ENCODE measurements at regions not wholly inside any gene's neighbourhood (a gene's known extent, or its start where the extent isn't known, plus 50 kb on each side); places are given as distances from the start of the nearest gene placed in this dataset.

GRCh38 chr14:83816761-83817160, 1713.2 kb upstream of the FLRT2 start:
- Histone ChIP-seq H3K27me3 (ENCODE audit: control insufficient read depth, insufficient read depth, low read length) (no peaks in the 10 kb centered on the region), H3K9me3 (ENCODE audit: control insufficient read depth, insufficient read depth, low read length) (no peaks in the 10 kb centered on the region), H3K4me3 (ENCODE audit: low read depth, low read length) (no peak overlapping the region), H3K27ac (ENCODE audit: low read depth, low read length) (no peak overlapping the region)
- DNase-seq (ENCODE audit: low read depth, low spot score), result no peak
- TF ChIP-seq, protein P1, sequence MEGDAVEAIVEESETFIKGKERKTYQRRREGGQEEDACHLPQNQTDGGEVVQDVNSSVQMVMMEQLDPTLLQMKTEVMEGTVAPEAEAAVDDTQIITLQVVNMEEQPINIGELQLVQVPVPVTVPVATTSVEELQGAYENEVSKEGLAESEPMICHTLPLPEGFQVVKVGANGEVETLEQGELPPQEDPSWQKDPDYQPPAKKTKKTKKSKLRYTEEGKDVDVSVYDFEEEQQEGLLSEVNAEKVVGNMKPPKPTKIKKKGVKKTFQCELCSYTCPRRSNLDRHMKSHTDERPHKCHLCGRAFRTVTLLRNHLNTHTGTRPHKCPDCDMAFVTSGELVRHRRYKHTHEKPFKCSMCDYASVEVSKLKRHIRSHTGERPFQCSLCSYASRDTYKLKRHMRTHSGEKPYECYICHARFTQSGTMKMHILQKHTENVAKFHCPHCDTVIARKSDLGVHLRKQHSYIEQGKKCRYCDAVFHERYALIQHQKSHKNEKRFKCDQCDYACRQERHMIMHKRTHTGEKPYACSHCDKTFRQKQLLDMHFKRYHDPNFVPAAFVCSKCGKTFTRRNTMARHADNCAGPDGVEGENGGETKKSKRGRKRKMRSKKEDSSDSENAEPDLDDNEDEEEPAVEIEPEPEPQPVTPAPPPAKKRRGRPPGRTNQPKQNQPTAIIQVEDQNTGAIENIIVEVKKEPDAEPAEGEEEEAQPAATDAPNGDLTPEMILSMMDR (IDR thresholded peaks at IDR 0.05; ENCODE audit: low read depth, low read length), result no peak
- POLR2A ChIA-PET, result no interaction called here
- CTCF ChIA-PET, result no interaction called here

DNA sequence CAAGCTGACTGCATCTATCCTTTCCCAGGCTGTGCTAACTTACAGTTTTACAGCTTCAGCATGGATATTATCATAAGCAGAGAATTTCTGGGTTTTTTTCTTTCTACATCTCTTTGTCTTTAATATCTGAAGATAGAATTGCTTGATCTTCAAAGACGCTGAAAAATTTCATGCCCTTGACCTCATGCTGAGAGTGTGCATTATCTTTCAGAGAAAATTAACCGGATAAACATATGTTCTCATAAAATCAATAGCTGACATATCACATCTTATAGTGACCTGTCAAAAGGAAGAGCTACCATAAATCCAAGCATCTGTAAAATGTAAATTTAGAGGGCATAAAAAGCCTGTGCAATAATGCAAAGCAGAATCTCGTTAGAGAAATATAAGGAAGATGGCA, 1704.1 kb upstream of the FLRT2 start:
- Histone ChIP-seq H3K27me3 (ENCODE audit: control insufficient read depth, insufficient read depth, low read length) (no peaks in the 10 kb centered on the region), H3K9me3 (ENCODE audit: control insufficient read depth, insufficient read depth, low read length) (no peaks in the 10 kb centered on the region), H3K27ac (ENCODE audit: low read depth, low read length) (no peak overlapping the region), H3K4me3 (ENCODE audit: low read depth, low read length) (no peak overlapping the region)
- ChIA-PET POLR2A (no interaction called here), CTCF (no interaction called here)
- no peak for DNase-seq (ENCODE audit: low read depth, low spot score)
- TF ChIP-seq, protein P1 (IDR thresholded peaks at IDR 0.05; ENCODE audit: low read depth, low read length), result no peak

- Histone ChIP-seq H3K4me3 (ENCODE audit: low read depth, low read length) (no peak overlapping the region), H3K27me3 (ENCODE audit: control insufficient read depth, insufficient read depth, low read length) (no peaks in the 10 kb centered on the region), H3K27ac (ENCODE audit: low read depth, low read length) (no peak overlapping the region), H3K9me3 (ENCODE audit: control insufficient read depth, insufficient read depth, low read length) (no peaks in the 10 kb centered on the region)
- DNase-seq (ENCODE audit: low read depth, low spot score), result no peak
- TF ChIP-seq, protein P1 (IDR thresholded peaks at IDR 0.05; ENCODE audit: low read depth, low read length), result 0 out of 2 replicates have a peak, but pooled peaks have one; percentile 26
- ChIA-PET CTCF (no interaction called here), POLR2A (no interaction called here)
Measured at GRCh38 chr14:83826838-83827237, 1703.1 kb upstream of the FLRT2 start.

- ChIA-PET POLR2A (no interaction called here), CTCF (no interaction called here)
- no peak for DNase-seq (ENCODE audit: low read depth, low spot score)
- Histone ChIP-seq H3K4me3 (ENCODE audit: low read depth, low read length) (no peak overlapping the region), H3K27ac (ENCODE audit: low read depth, low read length) (no peak overlapping the region), H3K9me3 (ENCODE audit: control insufficient read depth, insufficient read depth, low read length) (no peaks in the 10 kb centered on the region), H3K27me3 (ENCODE audit: control insufficient read depth, insufficient read depth, low read length) (no peaks in the 10 kb centered on the region)
- TF ChIP-seq, protein P1 (IDR thresholded peaks at IDR 0.05; ENCODE audit: low read depth, low read length), result no peak
Measured at GRCh38 chr14:83827383-83827782, 1702.6 kb upstream of the FLRT2 start.

DNA sequence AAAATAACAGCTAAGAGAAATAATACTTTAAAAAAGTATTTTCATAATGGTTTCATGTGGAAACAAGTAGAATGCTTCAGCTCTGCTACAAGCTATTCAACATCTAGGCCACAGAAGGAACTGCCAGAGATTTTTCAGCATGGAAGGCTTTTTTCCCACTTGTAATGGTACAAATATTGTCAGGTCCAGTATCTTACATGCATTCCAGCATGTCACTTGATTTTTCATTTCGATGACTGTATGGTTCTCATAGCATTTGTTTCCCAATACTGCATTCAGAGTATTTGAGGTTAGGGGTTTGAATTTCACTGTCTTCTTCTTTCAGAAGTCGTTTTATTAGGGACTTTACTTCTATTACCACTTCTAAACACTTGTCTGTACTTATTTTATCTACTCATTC, 1701.5 kb upstream of the FLRT2 start:
- Histone ChIP-seq H3K4me3 (ENCODE audit: low read depth, low read length) (no peak overlapping the region), H3K9me3 (ENCODE audit: control insufficient read depth, insufficient read depth, low read length) (no peaks in the 10 kb centered on the region), H3K27ac (ENCODE audit: low read depth, low read length) (no peak overlapping the region), H3K27me3 (ENCODE audit: control insufficient read depth, insufficient read depth, low read length) (no peaks in the 10 kb centered on the region)
- no peak for DNase-seq (ENCODE audit: low read depth, low spot score)
- ChIA-PET POLR2A (no interaction called here), CTCF (no interaction called here)
- TF ChIP-seq, protein P1 (IDR thresholded peaks at IDR 0.05; ENCODE audit: low read depth, low read length), result no peak
